ENCODE measurements at regions not wholly inside any gene's neighbourhood (a gene's known extent, or its start where the extent isn't known, plus 50 kb on each side); places are given as distances from the start of the nearest gene placed in this dataset.

DNA sequence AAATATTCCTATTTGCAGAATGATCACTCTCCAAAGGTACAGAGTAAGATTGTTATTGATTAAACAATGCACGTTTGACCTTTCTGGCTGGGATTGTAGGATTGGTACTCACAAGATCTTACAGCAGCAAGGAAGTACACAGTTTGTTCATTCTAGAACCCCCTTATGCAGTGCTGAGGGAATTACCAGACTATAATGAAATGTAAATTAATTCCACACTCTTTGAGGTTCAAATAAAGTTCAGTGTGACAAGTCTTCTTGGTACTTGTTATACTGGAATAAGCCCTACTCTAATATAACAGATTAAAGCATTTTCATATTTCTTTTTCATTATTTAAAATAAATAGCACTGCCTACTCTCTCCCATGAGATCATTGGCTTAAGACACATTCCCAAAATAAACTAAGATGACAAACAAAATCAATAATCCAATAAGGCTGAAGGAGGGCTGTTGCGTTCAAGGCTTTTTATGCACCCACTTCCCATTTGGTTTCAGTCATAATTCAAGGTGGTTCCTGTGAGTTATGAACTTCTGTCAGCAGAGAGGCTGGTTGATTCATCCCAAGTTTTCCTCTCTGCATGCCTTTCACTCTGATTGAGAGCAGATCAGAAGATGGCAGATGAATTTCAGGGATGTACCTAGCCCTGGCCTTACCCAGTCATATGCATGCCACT, 881.5 kb downstream of the C6orf118 start:
- no peak for DNase-seq

DNA sequence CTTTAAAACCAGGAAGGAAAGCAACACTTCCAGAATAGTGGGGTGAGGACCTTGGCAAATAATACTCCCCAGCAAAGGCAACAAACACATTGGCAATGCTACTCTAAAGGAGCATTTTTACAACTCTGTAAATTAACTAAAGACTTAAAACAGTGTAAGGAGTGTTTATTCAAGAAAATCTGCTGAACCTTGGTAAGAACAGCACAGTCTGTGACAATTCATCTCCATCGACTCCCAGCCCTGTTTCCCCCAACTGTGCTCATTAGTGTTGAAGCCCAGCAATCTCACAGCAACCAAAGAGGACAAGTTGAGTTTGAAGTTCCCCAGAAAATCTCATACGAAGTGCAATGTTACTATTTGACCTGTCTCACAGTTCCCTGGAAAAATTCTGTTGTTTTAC, 884.9 kb downstream of the C6orf118 start:
- no peak for DNase-seq

DNA sequence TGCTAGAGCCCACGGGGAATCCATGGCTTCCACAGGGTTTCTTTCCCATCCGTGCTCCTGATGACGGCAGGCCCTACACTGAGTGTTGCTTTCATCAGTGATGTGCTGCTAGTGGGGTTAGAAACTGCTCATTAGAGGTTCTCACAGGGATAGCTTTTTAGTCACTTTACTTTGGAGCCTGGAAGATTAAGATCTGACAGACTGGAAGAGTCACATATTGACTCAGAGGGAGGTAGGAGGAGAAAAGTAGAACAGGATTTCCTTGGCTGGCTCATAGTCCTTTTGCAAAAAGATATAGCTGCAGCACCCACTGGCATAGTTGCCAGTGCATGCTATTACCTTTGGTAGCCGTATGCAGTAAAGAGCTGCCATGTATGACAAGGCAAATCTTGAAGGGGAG, 890.3 kb downstream of the C6orf118 start:
- DNase-seq, result no peak

DNA sequence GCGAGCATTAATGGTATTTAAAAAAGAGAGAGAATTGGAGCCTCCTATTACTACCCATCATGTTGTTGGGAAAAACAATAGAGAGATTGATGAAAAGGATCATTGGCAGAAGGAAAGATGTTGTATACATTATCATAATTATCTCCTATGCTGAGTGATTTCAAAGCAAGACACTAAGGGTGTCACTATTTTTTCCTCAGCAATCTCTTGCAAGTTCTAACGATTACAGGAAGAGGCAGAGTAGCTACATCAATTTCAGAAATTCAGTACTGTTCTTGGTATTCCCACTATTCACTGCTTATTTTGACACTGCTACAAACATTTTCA, 891.2 kb downstream of the C6orf118 start:
- DNase-seq, result no peak

DNA sequence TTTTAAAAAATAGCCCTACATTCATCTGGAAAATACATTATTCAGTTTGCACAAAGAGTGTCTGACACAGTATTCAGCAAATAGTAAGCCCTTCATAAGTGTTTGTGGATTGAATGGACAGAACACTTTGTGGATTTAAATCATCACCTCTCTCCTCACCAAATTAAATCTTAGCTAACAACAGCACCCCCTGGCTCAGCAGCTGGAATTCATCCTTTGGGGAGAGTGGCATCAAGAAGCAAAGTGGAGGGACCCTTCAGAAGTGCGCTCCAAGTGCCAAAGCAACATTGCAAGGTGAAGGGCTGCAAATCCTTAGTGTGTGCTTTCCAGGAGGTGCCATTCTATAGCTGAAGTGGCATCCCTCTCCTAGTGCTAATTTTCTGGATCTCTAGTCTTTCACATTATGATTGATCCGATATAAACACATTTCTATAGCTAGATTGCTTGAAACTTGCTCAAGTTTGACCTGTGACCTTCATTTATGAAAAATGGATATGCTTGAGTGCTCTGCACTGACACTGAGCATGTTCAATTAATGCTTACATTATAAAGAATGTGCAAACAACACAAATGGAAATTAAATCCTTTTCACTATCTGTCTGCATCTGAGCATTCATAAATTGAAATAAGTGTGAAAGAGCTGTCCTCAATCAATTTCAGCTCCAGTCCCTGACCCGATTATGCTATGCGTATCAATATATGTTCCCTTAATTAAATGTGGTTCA, 891.7 kb downstream of the C6orf118 start:
- no peak for DNase-seq

DNA sequence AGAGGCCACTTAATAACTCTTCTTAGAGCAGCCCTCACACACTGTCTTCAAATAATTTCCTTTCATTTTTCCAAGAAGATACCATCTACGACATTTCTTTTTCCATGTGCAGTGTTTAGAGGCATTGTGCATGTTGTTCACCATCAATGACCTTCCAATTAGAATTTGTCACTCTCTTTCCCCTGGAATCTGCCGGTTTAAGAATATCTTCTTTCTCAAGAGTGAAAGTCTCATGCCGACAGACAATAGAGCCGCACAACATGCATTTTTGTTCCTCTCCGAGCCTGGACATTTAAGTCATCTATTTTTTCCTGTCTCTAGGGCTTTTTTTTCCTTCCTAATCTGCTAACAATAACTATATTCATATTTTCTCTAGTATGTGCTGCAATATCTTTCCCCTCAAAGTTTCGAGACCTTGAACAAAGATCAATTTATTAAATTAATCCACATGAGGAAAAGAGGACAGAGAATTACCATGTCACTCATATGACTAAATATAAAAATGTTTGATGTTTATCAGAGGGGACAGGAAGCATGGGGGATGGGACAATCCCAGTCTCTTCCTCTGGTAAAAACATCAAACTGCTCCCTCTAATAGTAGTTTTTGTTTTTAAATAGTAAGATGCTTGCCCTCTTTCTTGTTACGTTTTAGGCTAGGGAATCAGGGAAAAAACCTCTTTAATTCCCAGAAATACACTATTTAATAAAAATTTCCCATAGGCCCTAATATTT, 893.4 kb downstream of the C6orf118 start:
- DNase-seq, result no peak

DNA sequence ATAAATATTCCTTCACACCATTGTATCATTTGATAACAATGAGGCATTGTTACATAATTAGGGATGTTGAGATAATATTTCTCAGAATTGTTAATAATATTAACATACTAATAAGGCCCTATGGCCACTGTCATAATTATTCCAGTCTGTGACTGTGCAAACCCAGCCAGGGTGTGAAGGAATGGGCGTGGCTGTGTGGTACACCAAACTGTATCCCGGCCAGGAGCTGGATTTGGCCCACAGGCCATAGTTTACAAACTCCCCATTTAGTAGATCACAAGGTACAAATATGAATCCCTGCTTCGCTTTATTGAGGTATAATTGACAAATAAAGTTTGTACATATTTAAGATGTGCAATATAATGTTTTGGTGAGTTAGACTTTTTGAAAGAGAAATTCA, 894.7 kb downstream of the C6orf118 start:
- no peak for DNase-seq

DNA sequence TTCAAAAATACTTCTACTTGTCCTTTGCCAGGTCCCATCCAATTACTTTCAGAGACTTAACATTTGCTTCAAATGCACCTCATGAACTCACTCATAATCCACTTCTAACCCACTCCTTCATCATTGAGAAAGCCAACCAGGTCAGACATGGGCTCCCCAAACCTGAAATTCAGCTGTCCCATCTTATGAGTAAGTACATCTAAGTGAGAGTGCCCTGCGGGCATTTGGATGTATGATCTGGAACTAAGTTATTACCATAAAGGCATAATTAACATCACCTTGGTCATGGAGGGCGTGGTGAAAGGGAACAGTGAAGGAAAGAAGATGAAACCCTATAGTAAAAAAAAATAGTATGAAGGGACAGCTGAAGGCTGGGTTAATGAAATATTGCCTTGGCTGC, 896.8 kb downstream of the C6orf118 start:
- DNase-seq, result no peak

DNA sequence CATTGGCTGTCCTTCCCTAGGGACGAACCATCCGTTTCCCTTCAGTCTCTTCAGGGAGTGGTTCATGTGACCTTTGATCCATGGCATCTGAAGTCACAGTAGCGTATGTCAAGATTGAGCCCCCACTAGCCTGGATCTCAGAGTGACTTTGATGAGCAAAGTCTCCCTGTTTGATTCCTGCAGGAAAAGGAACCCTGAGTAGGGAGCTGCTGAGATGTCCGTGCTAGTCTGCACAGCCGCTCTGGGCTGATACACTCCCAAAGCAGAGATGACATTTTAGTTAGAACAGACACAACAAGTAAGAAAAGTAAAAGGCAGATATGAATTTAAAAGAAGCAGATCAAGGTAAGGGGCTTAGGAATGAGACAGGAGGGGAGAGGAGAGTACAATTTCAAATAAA, 899.4 kb downstream of the C6orf118 start:
- no peak for DNase-seq

DNA sequence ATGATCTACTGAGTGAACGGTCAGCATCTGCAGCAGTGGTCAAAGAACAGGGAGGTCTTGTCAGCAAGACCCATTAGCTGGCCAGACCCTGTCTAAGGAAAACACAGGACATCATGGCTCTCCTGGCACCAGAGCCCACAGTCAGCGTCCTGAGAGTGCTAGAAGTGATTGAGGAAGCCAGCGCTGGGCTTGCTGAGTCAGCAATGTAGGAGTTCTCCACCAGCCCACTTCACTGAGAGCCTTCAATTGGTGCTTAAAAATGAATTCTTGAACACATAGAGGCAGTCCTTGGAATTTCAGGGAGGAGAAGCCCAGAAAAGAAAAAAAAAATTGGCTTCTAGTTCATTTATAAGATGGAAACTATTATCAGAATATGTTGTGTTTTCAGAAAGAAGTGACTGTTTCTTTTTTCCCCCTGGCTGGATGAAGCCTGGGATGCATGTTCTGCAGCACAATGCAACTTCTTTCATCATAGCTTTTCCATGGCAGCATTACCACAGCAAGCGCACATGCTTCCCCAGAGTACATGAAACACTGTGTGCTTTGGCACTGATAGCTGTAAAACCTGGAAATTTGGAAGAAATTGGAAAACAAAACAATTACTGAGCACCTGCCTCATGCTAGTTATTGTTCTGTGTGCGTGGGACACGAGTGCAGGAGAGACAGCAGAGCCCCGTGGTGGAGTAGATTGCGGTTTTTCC, 899.9 kb downstream of the C6orf118 start:
- DNase-seq, result no peak

DNA sequence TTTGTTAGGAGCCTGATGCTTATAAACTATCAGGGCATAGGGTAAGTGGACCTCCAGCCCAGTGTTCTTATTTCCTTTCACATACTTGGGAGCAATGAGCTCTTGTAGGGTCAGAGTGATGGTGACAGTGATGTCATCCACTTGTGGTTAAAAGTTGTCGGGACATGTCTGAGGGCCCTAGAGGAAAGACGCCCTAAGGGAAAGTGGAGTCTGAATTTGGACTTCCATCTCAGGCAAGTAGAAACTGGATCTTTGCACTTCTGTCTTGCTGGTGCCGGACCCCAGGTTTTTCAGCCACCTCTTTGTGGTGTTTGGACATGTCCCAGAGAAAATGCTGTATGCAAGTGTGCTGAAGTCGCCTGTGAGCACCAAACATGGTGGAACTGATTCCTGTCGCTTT, 900.5 kb downstream of the C6orf118 start:
- no peak for DNase-seq

DNA sequence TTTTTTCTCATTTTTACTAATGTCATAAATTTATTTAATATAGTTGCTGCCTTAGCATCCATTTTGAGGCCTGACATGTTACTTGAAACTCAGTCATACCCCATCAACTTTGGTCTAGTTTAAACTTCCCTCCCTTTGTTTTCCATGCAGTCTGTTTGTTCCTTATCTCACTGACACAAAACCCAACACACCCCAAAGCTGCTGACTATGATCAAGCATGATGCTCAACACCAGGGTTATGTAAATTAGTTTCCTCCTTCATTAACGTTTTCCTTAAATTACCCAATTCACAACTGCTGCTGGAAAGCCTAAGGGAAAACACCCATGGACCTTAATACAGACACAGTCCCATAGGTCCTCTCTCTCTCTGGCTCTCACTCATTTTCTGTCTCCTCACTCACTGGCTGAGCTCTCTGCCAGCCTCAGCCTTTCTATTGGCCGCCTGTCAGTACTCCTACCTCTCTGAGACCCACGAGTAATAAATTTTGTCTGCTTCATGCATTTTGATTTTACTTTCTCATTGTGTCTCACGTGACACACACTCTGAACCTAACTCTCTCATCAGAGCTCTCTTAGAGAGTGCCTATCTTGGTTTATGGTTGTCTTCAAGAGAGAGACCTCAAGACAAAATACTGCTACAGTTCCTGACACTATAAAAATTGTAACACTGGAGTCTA, 904.5 kb downstream of the C6orf118 start:
- no peak for DNase-seq

DNA sequence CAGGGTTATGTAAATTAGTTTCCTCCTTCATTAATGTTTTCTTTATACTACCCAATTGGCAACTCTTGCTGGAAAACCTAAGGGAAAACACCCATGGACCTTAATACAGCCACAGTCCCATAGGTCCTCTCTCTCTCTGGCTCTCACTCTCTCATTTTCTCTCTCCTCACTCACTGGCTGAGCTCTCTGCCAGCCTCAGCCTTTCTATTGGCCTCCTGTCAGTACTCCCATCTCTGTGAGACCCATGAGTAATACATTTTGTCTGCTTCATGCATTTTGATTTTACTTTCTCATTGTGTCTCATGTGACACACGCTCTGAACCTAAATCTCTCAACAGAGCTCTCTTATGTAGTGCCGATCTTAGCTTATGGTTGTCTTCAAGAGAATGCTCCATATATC, 907.5 kb downstream of the C6orf118 start:
- no peak for DNase-seq

DNA sequence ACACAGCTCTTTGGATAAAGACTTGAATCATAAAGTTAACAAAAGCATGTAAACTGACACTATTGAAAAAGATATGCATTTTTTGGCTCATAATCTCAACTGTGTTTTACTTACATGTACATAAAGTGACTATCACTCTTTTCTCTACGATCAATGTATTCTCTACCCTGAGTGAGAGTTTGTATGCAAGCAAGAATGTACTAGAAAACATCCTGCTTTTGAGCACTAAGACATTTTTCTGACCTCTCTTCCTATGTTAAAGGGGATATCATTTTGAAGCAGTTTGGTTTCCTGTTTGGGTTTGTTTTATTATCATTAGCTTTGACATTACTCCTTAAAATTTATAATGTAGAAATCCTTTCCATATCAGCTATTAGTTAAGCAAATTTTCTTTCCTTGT, 910.8 kb downstream of the C6orf118 start:
- DNase-seq, result no peak

DNA sequence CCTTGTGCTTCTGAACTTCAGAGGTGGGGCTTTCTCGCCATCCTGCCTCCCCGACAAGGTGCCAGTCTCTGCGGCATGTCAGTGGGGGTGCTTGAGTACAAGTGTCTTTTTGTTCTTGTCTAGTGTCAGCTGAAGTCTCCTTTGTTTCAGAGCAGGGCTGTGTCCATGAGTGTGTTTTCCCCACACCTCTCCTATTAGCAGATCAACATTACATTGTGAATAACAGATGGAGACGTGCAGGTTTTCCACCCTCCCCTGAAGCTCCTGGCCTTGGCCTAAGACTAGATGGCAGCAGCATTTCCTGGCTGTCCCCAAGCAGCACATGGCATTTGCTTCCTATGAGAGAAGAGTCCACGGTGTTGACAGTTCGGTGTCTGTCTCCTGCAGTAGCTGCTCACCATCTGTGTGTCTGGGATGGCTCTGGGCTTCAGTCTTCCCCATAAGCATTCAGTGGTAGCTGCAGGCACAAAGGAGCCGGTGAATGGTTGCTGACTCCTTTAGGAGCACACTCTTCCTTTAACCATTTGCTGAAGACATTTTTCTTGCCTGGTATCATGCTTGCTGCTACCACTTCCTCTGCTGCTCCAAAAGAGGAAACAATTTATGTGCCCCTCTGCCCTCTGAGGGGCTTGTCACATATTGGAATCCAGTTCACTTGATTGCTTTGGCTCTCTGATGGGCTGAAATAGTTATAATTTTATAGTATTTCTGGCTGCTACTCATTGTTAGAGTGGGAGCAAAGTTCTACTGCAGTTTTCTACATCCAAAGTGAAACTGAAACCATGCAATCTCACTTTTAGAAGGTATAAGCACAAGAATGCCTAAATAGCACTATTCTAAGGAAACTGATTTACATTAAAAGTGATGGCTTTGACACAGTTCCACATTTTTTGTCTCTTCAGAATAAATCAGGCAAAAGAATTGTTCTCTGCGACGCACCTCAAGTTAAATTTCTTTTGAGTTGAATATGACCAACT, 913.0 kb downstream of the C6orf118 start:
- peak; percentile 11 for DNase-seq

DNA sequence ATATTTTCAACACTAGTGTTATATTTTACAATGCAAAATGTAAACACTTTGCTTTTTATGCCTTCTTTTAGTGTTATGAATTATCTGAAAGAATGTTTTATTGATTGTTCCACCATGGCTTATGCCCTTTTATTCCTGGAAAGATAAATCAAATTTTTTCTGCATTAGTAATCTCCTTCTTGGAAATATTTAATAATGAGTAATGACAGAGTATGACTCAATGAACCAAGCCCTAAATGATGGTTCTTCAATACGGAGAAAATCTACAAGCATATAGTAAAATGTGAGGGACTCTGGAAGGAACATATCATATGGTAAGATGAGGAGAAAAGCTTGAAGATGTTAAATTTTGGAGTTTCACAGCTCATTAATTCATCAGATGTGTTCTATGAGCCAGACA, 929.6 kb downstream of the C6orf118 start:
- peak; percentile 17 for DNase-seq

DNA sequence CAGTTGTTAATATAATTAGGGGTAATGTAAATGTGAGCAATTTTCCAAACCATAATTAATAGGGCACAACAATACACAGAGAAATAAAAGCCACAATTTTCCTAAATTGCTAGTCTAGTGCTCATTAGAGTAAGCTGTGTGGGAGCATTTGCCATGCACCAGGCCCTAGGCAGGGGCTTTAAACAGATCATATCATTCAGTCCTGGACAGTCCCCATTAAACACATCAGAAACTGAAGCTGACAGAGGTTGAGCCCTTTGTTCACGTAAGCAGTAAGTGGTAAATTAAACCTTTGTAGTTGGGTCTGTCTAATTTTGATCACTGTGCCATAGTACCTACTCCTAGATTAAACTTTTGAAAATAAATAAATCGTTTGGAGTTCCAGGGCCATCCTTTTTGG, 931.1 kb downstream of the C6orf118 start:
- no peak for DNase-seq

DNA sequence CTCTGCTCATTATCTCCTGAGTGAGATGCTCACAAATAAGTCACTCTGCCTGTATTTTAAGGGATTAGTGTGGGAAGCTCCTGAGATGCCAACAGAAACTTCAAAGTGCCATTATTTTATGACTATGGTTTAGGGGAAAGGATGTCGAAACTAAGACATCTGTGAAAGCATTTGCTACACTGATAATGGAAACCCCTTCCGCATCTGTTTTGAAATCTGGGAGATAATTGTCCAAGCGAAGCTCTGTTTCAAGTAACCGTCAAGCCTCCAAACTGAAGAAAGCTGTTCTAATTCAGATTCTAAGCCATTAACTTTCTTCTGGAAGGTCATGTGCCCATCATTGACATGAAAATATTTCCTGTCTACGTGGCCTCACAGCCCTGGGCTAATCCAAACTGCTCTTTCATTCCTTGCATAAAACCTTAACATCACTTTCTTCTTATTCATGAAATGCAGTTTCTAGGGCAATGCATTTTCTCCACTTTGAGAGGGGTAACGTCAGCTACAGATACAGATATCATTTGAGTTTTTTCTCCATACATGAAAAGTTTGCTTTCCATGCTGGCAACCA, 932.0 kb downstream of the C6orf118 start:
- DNase-seq, result no peak

DNA sequence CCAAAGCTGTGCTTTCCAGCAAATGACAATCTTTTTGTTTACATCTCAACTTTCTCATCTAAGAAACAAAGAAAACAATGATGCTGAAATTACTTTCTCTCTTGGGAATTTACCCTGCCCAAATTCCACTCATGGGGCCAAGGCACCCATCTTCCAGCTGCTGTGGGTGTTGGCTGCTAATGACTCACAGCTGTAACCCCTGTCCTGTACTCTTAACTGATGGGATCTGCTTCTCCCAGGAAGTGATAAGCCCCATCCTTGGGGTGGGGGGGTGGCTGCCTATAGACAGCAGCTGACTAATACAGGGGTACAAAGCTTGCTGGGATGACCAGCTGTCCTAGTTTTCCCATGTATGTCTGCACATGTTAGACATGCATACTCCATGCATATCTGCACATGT, 938.6 kb downstream of the C6orf118 start:
- DNase-seq, result no peak

DNA sequence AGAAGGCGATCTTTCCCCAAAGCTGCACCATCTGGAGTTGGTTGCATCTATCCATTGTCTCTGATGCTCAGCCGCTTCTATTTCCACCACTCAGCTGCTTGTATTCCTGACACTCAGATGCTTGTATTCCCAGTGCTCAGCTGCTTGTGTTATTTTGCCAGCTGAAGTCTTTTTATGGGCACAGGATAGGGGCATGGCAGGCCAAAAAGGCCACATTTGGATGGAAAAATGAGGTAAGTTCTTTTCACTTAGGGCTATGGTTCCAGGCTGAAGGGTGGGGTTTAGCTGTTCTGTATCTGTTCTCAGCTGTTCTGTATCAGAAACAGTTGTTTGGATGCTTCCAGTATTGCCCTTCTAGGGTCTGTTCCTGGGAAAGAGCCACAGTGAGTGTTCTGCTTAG, 944.9 kb downstream of the QKI start:
- DNase-seq, result no peak

DNA sequence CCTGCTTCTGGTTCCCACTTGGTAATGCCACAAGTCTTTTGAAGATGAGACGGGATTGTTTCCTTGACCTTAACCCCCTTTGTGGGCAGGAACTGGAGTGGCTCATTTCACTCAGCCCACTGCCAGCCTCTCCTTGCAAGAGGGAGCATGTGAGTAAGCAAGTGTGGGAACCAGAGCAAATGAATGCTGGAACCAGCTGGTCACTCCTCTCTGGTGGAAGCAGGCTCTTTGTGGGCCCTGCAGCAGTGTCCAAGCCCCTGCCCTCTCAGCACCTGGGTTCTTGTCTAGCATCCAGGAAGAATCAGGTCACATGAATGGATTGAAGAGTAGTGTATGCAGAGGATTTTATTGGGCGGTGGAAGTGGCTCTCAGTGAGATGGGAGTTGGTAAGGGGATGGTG, 944.5 kb downstream of the QKI start:
- DNase-seq, result no peak

DNA sequence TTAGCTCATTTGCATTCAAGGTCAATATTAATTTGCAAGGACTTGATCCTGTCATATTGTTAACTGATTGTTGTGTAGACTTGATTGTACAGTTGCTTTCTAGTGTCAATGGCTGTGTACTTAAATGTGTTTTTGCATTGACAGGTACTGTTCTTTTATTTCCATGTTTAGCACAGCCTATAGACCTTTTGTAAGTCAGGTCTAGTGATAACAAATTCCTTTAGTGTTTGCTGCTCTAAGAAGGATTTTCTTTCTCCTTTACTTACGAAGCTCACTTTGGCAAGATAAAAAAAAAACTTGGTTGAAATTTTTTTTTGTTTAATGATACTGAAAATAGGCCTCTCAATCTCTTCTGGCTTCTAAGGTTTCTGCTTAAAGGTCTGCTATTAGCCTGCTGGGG, 942.3 kb downstream of the QKI start:
- DNase-seq, result no peak

All from fibroblast of skin of right biceps (primary cell).